ENCODE measurements at regions not wholly inside any gene's neighbourhood (a gene's known extent, or its start where the extent isn't known, plus 50 kb on each side); places are given as distances from the start of the nearest gene placed in this dataset.

DNA sequence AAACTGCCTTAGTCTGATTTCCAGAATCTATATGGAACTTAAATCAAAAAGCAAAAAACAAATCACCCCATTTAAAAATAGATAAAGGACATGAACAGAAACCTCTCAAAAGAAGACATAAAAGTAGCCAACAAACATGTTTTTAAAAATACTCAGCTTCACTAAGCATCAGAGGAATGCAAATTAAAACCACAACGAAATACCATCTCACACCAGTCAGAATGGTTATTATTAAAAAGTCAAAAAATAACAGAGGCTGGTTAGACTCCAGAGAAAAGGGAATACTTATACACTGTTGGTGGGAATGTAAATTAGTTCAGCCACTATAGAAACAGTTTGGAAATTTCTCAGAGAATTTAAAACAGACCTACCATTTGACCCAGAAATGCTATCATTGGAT is 367.9 kb downstream of the ZIC4 start:
- no peak for TF ChIP-seq EZH2 (IDR thresholded peaks at IDR 0.05; ENCODE audit: insufficient read depth, poor library complexity, severe bottlenecking)
- TF ChIP-seq EZH2phosphoT487 (IDR thresholded peaks at IDR 0.05; ENCODE audit: insufficient read depth, low read depth), result no peak
